MM.1S (cell line): ENCODE measurements at regions not wholly inside any gene's neighbourhood (a gene's known extent, or its start where the extent isn't known, plus 50 kb on each side); places are given as distances from the start of the nearest gene placed in this dataset.

Experiments used
- DNase-seq: peaks from one replicate; pipeline ENCODE4 v3.0.0-alpha.2; 2015
- H2AFZ ChIP-seq: fragments of 300-600 bp; sonication (generic); 2 replicates; pipeline ENCODE4 v1.6.0; 2016; ENCODE audit warnings: antibody characterized with exemption, low read length
- H3F3A ChIP-seq: fragments of 300-600 bp; sonication (generic); 2 replicates; pipeline ENCODE4 v1.6.1; 2016; ENCODE audit warnings: mild to moderate bottlenecking, antibody characterized with exemption, low read length, moderate library complexity, mixed read lengths; ENCODE audit not compliant: insufficient read depth
- H3K27ac ChIP-seq: fragments of 300-600 bp; sonication (generic); 2 replicates; pipeline ENCODE4 v1.5.1; 2016; ENCODE audit warnings: mild to moderate bottlenecking, low read length
- H3K27me3 ChIP-seq: fragments of 300-600 bp; sonication (generic); replicated peaks from 2 replicates; pipeline ENCODE4 v1.6.0; 2016; ENCODE audit warnings: low read length; ENCODE audit not compliant: insufficient read depth
- H3K36me3 ChIP-seq: fragments of 300-600 bp; sonication (generic); replicated peaks from 2 replicates; pipeline ENCODE4 v1.6.1; 2016; ENCODE audit warnings: mild to moderate bottlenecking, low read length, mixed read lengths; ENCODE audit not compliant: insufficient read depth
- H3K4me1 ChIP-seq: fragments of 300-600 bp; sonication (generic); 2 replicates; pipeline ENCODE4 v1.6.1; 2016; ENCODE audit warnings: low read length, mixed read lengths
- H3K4me2 ChIP-seq: fragments of 300-600 bp; sonication (generic); 2 replicates; pipeline ENCODE4 v1.6.0; 2016; ENCODE audit warnings: low read depth, low read length
- H3K4me3 ChIP-seq: fragments of 300-600 bp; sonication (generic); 2 replicates; pipeline ENCODE4 v1.5.1; 2016; ENCODE audit warnings: low read length, mixed read lengths
- H3K79me2 ChIP-seq: fragments of 300-600 bp; sonication (generic); 2 replicates; pipeline ENCODE4 v1.6.1; 2016; ENCODE audit warnings: mixed run types, low read length, mixed read lengths
- H3K9ac ChIP-seq: fragments of 300-600 bp; sonication (generic); 2 replicates; pipeline ENCODE4 v1.6.1; 2016; ENCODE audit warnings: low read length, mixed read lengths
- H3K9me2 ChIP-seq: fragments of 300-600 bp; sonication (generic); replicated peaks from 2 replicates; pipeline ENCODE4 v1.6.1; 2016; ENCODE audit warnings: mild to moderate bottlenecking, low read length, mixed read lengths; ENCODE audit not compliant: insufficient read depth
- H3K9me3 ChIP-seq: fragments of 300-600 bp; sonication (generic); replicated peaks from 2 replicates; pipeline ENCODE4 v1.6.1; 2016; ENCODE audit warnings: mild to moderate bottlenecking, low read length, mixed read lengths; ENCODE audit not compliant: insufficient read depth
- H4K20me1 ChIP-seq: fragments of 300-600 bp; sonication (generic); 2 replicates; pipeline ENCODE4 v1.6.1; 2016; ENCODE audit warnings: mild to moderate bottlenecking, low read length, moderate library complexity, mixed read lengths; ENCODE audit not compliant: insufficient read depth
- EZH2 ChIP-seq: fragments of 300-600 bp; sonication (generic); optimal IDR thresholded peaks from 2 replicates; pipeline ENCODE3; 2017; ENCODE audit warnings: low read depth, mild to moderate bottlenecking, antibody characterized with exemption, low read length, mixed read lengths
- EZH2phosphoT487 ChIP-seq: fragments of 300-600 bp; sonication (generic); IDR thresholded peaks from 2 replicates; pipeline ENCODE4 v1.6.1; 2018; ENCODE audit warnings: antibody characterized with exemption, low read length
- TF ChIP-seq, protein P1 (sequence below): fragments of 300-600 bp; sonication (generic); IDR thresholded peaks from 2 replicates; pipeline ENCODE4 v1.5.1; 2016; ENCODE audit warnings: antibody characterized with exemption, low read length, mixed read lengths

DNA sequence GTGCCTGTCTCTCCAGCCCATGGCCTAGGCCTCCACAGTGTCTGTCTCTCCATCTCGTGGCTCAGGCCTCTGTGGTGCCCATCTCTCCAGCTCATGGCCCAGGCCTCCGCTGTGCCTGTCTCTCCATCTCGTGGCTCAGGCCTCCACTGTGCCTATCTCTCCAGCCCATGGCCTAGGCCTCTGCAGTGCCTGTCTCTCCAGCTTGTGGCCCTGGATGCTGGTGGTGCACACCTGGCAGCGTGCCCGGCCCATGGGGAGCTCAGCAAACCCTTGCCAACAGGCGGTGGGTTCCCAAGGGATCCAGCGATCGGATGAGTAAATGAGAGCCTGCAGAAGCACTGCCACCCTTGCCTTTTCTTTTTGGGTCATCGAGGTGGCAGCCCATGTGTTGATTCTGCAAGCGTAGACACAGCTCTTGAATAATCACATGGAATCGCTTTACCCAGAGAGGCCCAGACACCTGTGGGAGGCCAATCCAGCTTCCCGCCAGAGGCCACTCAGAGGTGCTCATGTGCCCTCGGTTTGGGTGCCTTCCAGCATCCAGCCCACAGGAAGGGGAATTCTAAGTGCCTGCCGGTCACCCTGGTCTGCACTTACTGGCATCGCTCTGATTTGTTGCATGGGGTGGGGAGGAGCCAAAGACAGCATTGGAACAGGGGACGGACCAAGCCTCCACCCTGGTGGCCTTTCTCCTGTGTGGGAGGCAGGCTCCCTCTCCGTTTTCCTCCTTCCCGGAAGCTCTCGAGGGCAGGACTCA lies 101.8 kb upstream of the HDAC4 start:
- Histone ChIP-seq H3K9me3 (no peaks in the 10 kb centered on the region), H4K20me1 (no peaks in the 10 kb centered on the region), H3K4me1 (no peaks in the 10 kb centered on the region), H3K9me2 (no peaks in the 10 kb centered on the region), H2AFZ (no peak overlapping the region), H3K27me3 (0 out of 2 replicates have a peak, but pooled peaks cover 4% of the 10 kb centered on the region), H3K4me2 (no peak overlapping the region), H3K79me2 (no peaks in the 10 kb centered on the region), H3K36me3 (no peaks in the 10 kb centered on the region), H3K9ac (no peak overlapping the region), H3K4me3 (no peak overlapping the region), H3F3A (no peaks in the 10 kb centered on the region), H3K27ac (no peak overlapping the region)
- DNase-seq, result no peak
- TF ChIP-seq, protein P1, sequence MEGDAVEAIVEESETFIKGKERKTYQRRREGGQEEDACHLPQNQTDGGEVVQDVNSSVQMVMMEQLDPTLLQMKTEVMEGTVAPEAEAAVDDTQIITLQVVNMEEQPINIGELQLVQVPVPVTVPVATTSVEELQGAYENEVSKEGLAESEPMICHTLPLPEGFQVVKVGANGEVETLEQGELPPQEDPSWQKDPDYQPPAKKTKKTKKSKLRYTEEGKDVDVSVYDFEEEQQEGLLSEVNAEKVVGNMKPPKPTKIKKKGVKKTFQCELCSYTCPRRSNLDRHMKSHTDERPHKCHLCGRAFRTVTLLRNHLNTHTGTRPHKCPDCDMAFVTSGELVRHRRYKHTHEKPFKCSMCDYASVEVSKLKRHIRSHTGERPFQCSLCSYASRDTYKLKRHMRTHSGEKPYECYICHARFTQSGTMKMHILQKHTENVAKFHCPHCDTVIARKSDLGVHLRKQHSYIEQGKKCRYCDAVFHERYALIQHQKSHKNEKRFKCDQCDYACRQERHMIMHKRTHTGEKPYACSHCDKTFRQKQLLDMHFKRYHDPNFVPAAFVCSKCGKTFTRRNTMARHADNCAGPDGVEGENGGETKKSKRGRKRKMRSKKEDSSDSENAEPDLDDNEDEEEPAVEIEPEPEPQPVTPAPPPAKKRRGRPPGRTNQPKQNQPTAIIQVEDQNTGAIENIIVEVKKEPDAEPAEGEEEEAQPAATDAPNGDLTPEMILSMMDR, result no peak
- TF ChIP-seq EZH2, result no peak
- no peak for TF ChIP-seq EZH2phosphoT487

DNA sequence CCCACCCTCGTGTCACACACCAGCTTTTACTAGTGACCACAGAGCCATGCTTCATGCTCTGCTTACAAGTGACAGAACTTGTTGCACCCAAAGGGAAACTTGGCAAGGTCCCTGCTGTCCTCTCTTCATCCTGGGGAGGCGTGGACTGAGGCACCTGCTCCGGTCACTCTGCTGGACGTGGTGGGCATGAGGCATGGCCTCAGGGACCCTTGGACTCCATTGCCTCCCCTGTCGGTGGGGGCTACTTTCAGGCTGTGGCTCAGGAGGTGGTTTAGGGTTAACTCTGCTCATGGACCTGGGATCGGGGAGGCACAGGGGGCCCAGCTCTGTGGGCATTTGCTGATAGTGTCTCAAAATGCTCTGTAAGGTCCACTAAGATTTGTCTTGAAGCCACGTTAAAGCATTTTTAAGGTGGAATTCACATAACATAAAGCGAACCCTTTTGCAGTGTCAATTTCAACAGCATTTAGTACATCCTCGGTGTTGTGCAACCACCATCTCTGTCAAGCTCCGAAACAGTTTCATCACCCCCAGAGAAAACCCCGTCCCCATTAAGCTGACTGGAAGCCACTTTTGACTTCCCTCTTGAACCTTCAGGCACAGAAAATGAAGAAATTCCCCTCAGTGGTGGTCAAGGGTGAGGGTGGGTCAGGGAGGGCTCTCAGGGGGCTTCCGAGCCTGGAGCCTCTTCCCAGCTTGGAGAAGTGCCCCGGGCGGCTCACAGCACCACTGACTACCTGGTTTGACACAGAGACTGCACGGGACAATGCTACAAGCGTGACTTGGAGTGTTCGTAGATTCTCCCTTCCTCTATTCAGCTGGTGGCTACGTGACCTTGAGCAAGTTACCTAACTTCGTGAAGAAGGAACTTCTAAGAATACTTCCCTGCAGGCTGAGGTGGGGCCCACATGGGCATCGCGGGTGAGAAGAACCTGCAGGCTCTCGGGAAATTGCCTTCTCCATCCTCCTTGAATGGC lies 100.0 kb upstream of the HDAC4 start:
- Histone ChIP-seq H4K20me1 (no peaks in the 10 kb centered on the region), H3K9me2 (no peaks in the 10 kb centered on the region), H3K36me3 (no peaks in the 10 kb centered on the region), H3K4me3 (no peak overlapping the region), H3K9ac (no peak overlapping the region), H3K27ac (no peak overlapping the region), H3K79me2 (no peaks in the 10 kb centered on the region), H3K27me3 (0 out of 2 replicates have a peak, but pooled peaks cover 4% of the 10 kb centered on the region), H2AFZ (no peak overlapping the region), H3F3A (no peaks in the 10 kb centered on the region), H3K4me1 (no peaks in the 10 kb centered on the region), H3K4me2 (no peak overlapping the region), H3K9me3 (no peaks in the 10 kb centered on the region)
- no peak for DNase-seq
- TF ChIP-seq, protein P1, result no peak
- TF ChIP-seq EZH2 (no peak), EZH2phosphoT487 (no peak)

DNA sequence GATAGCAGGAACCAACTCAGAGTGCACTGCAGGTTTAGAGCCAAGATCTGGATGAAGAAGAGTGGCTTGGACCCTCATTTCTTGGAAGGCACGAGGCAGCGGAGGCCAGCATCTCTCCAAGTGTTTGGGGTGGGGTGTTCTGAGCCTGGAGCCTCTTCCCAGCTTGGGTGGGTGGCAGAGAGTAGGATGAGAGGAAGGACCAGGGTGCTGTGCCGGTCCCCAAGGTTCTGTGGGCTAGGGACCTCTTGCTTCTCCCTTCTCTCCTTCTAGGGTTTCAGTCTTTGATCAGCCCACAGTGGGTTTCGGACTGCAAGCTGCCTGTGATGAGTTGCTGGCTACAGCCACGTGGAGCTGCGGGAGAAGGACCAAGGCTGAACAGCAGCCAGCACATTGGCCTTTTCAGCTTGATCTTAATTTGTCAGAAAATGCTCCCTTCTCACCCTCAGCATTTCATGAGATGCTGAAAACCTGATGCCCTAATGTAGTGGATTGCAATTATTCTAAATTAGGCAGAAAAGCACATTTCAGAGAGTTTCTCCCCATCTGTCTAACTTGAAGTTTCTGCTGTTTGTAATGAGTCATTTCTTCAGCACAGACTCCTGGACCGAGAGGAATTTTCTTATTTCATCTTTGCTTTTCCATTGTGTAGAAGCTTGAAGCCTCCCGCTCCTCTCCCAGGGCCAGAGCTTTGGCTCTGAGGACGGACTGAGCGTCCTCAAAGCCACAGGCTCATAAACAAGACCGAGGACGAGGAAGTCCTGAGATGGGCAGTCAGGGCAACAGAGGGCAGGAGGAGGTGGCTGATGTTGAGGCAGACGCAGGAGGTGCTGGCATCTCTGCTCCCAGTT lies 99.1 kb upstream of the HDAC4 start:
- no peaks in the 10 kb centered on the region for H4K20me1 ChIP-seq
- H3K4me3 ChIP-seq, result no peak overlapping the region
- TF ChIP-seq, protein P1, result no peak
- TF ChIP-seq EZH2 (no peak), EZH2phosphoT487 (no peak)
- H3K36me3 ChIP-seq, result no peaks in the 10 kb centered on the region
- no peaks in the 10 kb centered on the region for H3K79me2 ChIP-seq
- no peaks in the 10 kb centered on the region for H3K9me2 ChIP-seq
- no peak overlapping the region for H3K27ac ChIP-seq
- H2AFZ ChIP-seq, result no peak overlapping the region
- no peak for DNase-seq
- 0 out of 2 replicates have a peak, but pooled peaks cover 4% of the 10 kb centered on the region for H3K27me3 ChIP-seq
- H3K9me3 ChIP-seq, result no peaks in the 10 kb centered on the region
- no peak overlapping the region for H3K4me2 ChIP-seq
- H3F3A ChIP-seq, result no peaks in the 10 kb centered on the region
- H3K4me1 ChIP-seq, result no peaks in the 10 kb centered on the region
- H3K9ac ChIP-seq, result no peak overlapping the region
